COLO668 (cell line): ENCODE measurements at regions not wholly inside any gene's neighbourhood (a gene's known extent, or its start where the extent isn't known, plus 50 kb on each side); places are given as distances from the start of the nearest gene placed in this dataset.

Experiments used
- DNase-seq: peaks from one replicate; lab custom pipeline; 2025; ENCODE audit not compliant: unreplicated experiment; lab: John Stamatoyannopoulos, UW

DNA sequence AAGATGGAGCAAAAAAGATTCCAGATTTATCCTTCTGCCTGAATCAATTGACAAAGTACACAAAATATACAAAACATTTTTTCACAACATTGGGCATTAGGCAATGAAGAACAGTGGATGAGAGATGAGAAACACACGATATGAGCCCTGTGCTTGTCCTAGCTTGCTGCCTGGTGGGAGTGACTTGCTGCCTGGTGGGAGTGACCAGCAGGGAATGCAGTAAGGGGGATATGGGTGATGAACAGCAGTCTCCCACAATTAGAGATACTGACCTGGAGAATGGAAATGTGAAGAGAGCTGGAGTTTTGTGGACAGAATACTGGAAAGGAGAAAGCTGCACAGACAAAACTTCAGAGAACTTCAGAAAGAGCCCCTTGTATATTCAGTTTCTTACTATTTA lies 629.4 kb upstream of the FRG1 start:
- no peak for DNase-seq

DNA sequence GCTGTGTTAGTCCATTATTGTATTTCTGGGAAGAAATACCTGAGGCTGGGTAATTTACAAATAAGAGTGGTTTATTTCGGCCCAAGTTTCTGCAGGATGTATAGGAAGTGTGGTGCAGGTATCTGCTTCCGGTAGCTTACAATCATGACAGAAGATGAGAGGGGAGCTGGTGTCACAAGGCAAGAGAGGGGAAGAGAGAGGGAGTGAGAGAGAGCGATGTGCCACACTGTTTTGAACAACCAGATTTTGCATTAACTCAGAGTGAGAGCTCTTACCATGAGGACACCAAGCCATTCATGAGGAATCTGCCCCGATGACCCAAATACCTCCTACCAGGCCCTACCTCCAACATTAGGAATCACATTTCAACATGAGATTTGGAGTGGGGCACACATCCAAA lies 627.6 kb upstream of the FRG1 start:
- no peak for DNase-seq

GRCh38 chr4:189313861-189314513 lies 626.7 kb upstream of the FRG1 start:
- no peak for DNase-seq

DNA sequence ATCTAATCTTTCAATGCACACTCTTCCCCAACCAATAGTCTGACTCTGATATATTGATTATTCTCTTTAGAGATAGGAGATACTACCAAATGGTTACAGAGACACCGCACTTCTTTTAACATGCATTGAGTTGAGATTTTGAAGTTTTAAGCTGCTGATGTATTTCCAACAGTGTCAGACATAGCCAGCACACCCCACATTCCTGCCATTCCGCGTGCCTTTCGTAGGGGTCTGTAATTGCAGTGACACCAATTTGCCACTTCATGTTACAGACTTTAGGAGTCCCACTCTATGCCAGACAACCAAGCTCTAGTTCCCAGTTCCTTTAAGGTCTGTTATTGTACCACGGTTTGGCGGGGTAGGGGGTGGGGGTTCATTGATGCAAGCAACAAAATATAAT lies 618.2 kb upstream of the FRG1 start:
- DNase-seq, result no peak

- DNase-seq, result no peak
These were observed 598.8 kb upstream of the FRG1 start for GRCh38 chr4:189341881-189342280.

GRCh38 chr4:189355590-189355989 lies 585.1 kb upstream of the FRG1 start:
- DNase-seq, result no peak

GRCh38 chr4:189362364-189362763 lies 578.3 kb upstream of the FRG1 start:
- DNase-seq, result no peak

- DNase-seq, result no peak
These were observed 576.6 kb upstream of the FRG1 start for GRCh38 chr4:189364032-189364449.

DNA sequence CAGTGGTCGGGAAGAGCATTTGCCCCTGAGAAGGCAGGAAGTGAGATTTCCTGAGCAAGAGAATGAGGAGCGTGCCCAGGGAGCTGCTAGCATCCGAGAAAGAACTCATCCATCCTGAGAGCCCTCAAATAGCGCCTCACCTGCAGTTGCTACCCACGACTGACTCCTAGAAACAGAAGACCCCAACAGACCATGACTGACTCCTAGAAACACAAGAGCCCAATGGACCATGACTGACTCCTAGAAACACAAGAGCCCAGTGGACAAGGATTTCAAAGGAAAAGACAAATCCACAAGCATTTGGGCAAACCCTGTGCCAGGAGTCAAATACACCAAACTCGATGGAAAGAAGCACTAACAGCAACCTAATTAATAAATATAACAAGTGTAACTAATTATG lies 575.2 kb upstream of the FRG1 start:
- DNase-seq, result no peak

DNA sequence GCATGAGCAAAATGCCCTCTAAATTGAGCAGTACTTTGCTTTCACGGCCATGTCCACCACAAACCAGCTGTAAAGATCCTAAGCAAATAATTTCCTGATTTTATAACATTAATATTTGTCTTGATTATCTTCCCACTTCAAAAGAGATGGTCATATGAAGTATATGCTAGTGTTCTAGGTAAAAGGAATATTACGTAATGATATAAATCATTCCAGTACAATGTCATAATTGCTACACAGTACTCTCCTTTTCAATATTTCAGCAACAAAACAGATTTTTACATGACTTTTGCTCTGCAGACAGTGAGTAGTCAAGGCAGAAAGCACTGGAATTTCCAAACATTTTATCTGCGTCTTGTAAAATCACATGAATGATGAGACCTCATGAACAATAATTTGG lies 572.8 kb upstream of the FRG1 start:
- no peak for DNase-seq

DNA sequence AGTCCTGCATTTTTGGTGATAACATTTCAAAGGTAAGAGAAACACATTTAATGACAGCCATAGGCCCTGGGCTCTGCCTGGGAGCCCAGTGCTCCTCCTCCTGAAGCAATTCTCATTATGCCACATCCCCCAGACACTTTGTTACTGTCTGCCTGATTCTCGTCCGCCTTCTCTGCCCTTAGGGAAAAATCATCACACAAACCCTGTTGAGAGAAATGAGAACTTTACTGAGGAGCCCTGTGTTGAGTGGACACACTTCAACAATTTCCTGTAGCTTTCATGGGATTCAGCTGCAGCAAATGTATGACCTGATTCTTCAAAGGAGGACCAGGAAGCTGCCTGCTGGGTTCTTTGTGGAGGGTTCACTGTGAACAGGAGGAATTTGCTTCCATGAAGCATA lies 566.5 kb upstream of the FRG1 start:
- no peak for DNase-seq

DNA sequence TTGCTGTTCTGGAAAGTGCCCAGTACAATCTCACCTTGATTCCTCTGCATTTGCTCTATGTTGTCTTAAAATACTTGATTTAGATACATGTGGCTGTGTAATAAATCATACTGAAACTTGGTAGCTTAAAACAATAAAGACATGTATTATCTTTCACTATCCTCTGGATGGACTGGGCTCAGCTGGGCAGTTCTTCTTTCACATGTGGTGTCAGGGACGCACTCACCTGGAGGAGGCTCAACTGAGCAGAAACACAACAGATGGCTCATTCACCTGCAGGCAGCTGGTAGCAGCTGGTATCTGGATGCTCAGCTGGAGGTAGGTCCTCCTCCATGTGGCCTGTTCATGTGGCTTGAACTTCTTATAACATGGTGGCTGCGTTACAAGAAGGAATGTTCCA lies 563.8 kb upstream of the FRG1 start:
- no peak for DNase-seq

DNA sequence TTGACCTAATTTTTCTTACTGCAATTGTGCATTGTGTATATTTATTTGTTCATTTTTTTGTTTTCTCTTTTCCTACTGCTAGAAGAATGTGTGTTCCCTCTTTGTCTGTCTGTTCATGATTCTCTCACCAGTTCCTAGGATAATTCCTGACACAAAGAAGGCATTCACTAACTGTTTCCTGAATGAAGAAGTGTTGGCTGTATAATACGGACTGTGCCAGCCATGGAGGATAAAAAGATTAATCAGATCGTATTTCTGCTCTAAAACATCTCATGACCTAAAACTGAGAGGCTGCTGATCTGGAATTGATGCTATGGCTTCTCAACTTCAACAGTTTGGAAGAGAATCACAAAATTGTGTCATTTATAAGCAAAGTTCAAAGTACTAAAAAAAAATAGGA lies 563.1 kb upstream of the FRG1 start:
- DNase-seq, result no peak

DNA sequence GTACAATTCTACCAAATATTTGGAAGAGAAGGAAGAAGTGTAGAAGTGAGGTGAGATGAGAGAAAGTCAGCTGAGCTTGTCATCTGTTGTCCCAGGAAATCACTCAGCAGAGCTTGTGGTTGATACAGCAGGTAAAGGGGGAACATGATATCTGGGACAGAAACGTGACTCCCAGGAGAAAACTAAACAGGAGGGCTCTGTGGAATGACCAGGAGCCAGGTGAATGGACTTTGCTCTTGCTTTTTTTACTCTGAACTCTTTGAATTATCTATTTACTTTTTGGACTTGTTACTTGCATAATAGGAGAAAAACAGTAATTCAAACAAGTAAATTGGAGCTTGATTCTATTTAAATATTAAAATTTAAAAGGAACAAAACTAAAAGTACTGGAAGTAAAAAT lies 555.6 kb upstream of the FRG1 start:
- no peak for DNase-seq

DNA sequence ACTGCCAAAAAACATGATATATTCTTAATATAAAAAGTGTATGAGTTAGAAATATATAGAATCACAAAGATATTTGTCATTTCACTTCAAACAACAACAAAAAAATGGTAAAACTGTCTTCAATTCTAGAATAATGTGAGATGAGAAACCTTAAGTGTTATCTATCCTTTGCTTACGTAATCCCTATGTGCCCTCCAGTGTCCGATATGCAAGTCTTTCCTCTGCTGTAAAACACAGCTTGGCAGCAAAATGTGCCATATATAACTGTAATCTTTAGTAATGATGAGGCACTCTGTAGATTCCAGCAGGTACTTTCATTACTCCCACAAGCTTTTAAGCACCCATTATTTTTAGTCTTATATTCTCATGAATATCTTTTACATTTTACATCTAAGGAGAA lies 555.1 kb upstream of the FRG1 start:
- no peak for DNase-seq

DNA sequence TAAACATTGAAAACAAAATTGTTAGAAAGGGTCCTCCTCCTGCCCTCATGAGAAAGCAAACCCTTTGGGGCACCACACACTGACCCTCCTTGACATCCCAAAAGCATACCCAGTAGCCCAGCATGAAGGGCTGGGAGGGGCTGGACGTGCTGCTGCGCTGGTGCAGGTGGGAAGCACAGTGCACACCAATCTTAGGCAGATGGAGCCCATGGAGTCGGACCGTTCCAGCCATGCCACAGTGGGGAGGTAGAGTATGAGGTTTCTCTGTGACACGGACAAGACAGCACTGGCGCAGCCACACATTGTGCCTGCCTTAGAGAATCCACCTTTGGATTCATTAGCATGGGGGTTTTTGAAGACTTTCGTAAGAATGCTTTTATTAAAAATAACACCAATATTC lies 544.2 kb upstream of the FRG1 start:
- no peak for DNase-seq

DNA sequence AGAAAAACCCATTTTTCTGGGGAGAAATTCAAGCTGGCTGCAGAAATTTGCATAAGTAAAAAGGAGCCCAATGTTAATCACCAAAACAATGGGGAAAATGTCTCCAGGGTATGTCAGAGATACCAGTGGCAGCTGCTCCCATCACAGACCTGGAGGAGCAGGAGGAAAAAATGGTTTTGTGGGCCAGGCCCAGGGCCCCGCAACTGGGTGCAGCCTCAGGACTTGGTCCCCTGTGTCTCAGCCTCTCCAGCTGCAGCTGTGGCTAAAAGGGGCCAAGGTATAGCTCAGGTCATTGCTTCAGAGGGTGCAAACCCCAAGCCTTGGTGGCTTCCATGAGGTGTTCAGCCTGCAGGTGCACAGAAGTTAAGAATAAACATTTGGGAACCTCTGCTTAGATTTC lies 536.4 kb upstream of the FRG1 start:
- no peak for DNase-seq

GRCh38 chr4:189409158-189409557 lies 531.5 kb upstream of the FRG1 start:
- DNase-seq, result no peak

DNA sequence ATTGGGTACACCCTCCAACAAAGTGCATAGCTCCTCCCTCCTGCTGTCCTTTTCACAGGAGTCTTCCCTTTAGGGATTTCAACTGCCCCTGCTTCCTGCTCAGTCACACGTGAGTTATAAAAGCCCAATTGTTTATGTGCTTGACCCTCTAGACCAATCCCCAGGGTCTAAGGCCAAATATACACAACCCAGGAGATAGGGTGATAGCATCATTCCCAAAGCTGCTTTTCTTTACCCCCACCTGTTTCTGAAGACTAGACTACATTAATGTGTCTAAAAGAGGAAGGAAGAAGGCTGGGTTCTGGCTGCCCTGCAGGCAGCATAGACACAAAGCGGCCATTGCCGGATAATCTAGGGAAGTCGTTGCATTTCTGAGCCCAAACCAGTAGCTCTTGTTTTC lies 526.7 kb upstream of the FRG1 start:
- no peak for DNase-seq

GRCh38 chr4:189420572-189420971 lies 520.1 kb upstream of the FRG1 start:
- DNase-seq, result no peak

GRCh38 chr4:189436207-189436606 lies 504.5 kb upstream of the FRG1 start:
- no peak for DNase-seq

DNA sequence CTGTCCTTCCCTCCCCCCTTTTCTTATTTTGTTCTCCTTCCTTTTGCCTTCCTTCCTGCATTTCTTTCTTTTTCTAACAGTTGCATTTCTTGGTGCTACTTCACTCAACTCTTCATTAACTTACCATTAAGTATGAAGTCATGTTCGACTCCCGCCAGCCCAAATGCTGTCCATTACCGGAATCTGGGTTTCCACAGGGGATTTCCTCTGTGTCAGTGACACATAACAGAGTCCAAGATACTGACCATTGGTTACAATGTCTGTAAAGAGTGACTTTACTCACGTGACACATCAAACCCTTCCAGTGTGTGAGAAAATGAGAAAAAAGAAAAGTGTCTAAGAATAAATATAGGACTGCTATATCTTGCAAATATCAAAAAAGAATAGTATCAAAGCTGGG lies 500.0 kb upstream of the FRG1 start:
- no peak for DNase-seq

- no peak for DNase-seq
These were observed 497.3 kb upstream of the FRG1 start for GRCh38 chr4:189443341-189443740.

DNA sequence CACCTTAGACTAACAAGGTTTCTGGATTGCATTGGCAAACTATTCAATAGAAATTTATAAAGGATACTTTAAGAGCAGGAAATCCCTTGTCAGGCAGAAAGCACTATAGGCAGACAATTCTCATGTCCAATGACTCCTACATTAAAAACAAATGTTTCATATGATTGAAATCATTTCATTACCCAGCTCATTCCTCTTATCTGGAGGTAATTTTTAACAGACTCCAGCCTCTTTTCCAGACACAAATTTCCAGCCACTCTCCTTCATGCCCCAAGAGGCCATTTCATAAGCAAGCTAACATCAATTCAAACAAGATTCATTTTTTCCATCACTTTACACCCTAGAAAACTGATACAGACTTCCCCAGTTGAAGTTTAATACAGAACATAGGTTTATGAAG lies 495.1 kb upstream of the FRG1 start:
- DNase-seq, result no peak
